Kidney epithelial cell (primary cell): ENCODE measurements at regions not wholly inside any gene's neighbourhood (a gene's known extent, or its start where the extent isn't known, plus 50 kb on each side); places are given as distances from the start of the nearest gene placed in this dataset.
"Not testable (repeated sequence)": the region's sequence is repeated elsewhere in the genome, so short reads cannot be mapped to it uniquely, and the experiment has no call there.

Experiments used
- DNase-seq: peaks from one replicate; pipeline ENCODE4 v3.0.0-alpha.2; 2010; ENCODE audit warnings: low read depth
- H3K27me3 ChIP-seq: 2 replicates; pipeline ENCODE4 v1.6.0; 2011; ENCODE audit warnings: low read length; ENCODE audit not compliant: control insufficient read depth, insufficient read depth
- H3K36me3 ChIP-seq: 2 replicates; pipeline ENCODE4 v1.5.1; 2011; ENCODE audit warnings: low read length; ENCODE audit not compliant: control insufficient read depth, insufficient read depth
- H3K4me3 ChIP-seq: 2 replicates; pipeline ENCODE4 v1.5.1; 2011; ENCODE audit warnings: low read depth, mild to moderate bottlenecking, control low read depth, low read length
- CTCF ChIP-seq: IDR thresholded peaks from 2 replicates; pipeline ENCODE4 v1.5.1; 2011; ENCODE audit warnings: mild to moderate bottlenecking, moderate library complexity, low read length, control low read depth, inconsistent platforms; ENCODE audit not compliant: insufficient read depth, poor library complexity, severe bottlenecking

GRCh38 chr20:29750268-29750899 lies 1507.1 kb upstream of the DEFB115 start:
- Histone ChIP-seq H3K36me3 (no peaks in the 10 kb centered on the region), H3K27me3 (no peaks in the 10 kb centered on the region), H3K4me3 (no peak overlapping the region)
- no peak for TF ChIP-seq CTCF
- DNase-seq, result no peak

GRCh38 chr20:29752644-29753425 lies 1504.6 kb upstream of the DEFB115 start:
- H3K36me3 ChIP-seq, H3K27me3 ChIP-seq, H3K4me3 ChIP-seq, DNase-seq: not testable (repeated sequence)

- H3K36me3 ChIP-seq, H3K4me3 ChIP-seq, H3K27me3 ChIP-seq, DNase-seq: not testable (repeated sequence)
Measured at GRCh38 chr20:29753426-29753746, 1504.1 kb upstream of the DEFB115 start.

GRCh38 chr20:29753879-29754278 lies 1503.6 kb upstream of the DEFB115 start:
- H3K4me3 ChIP-seq, H3K27me3 ChIP-seq, H3K36me3 ChIP-seq, DNase-seq: not testable (repeated sequence)

GRCh38 chr20:29755854-29756498 lies 1501.5 kb upstream of the DEFB115 start:
- H3K4me3 ChIP-seq, H3K27me3 ChIP-seq, H3K36me3 ChIP-seq, DNase-seq: not testable (repeated sequence)

- H3K36me3 ChIP-seq, result no peaks in the 10 kb centered on the region
- H3K4me3 ChIP-seq, result no peak overlapping the region
- H3K27me3 ChIP-seq, result no peaks in the 10 kb centered on the region
- no peak for DNase-seq
- TF ChIP-seq CTCF, result no peak
Measured at GRCh38 chr20:29756664-29757063, 1500.8 kb upstream of the DEFB115 start.

- not testable (repeated sequence) for H3K27me3 ChIP-seq, DNase-seq, H3K4me3 ChIP-seq, H3K36me3 ChIP-seq
Measured at GRCh38 chr20:29761621-29762385, 1495.7 kb upstream of the DEFB115 start.

GRCh38 chr20:29762620-29763019 lies 1494.8 kb upstream of the DEFB115 start:
- H3K36me3 ChIP-seq, result no peaks in the 10 kb centered on the region
- no peak overlapping the region for H3K4me3 ChIP-seq
- H3K27me3 ChIP-seq, result no peaks in the 10 kb centered on the region
- TF ChIP-seq CTCF, result no peak
- DNase-seq, result no peak
